ENCODE measurements at regions not wholly inside any gene's neighbourhood (a gene's known extent, or its start where the extent isn't known, plus 50 kb on each side); places are given as distances from the start of the nearest gene placed in this dataset.

DNA sequence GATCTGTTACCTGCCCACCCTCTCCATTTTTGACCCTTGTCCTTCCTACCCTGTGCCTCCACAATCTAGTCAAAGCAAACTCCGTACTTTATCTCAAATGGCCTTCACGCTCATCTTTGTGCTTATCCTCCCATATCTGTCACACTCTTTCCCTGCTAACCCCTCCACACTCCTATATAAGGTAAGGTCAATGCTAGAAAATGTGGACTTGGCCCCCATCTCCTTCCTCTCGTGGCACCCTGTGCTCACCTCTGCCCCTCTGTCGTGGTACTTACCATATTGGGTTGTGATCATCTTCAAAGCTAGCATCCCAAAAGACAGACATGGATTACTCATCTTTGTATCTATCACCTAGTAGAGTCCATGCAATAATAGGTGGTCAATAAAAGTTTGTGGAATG, 127.6 kb upstream of the FOXQ1 start:
- Histone ChIP-seq H3K27ac (no peak overlapping the region), H3K4me3 (ENCODE audit: low read depth, low read length) (no peak overlapping the region), H3K36me3 (replicated peaks) (no peaks in the 10 kb centered on the region), H3K27me3 (replicated peaks) (no peaks in the 10 kb centered on the region)
- no peak for TF ChIP-seq CTCF (IDR thresholded peaks at IDR 0.05; ENCODE audit: low read depth, low read length, missing control alignments)
- in situ Hi-C loops (cut with HindIII; ENCODE audit: low pct_ligation_motif_present, low sequenced_read_pairs), result no loop called here
- no peak for DNase-seq

DNA sequence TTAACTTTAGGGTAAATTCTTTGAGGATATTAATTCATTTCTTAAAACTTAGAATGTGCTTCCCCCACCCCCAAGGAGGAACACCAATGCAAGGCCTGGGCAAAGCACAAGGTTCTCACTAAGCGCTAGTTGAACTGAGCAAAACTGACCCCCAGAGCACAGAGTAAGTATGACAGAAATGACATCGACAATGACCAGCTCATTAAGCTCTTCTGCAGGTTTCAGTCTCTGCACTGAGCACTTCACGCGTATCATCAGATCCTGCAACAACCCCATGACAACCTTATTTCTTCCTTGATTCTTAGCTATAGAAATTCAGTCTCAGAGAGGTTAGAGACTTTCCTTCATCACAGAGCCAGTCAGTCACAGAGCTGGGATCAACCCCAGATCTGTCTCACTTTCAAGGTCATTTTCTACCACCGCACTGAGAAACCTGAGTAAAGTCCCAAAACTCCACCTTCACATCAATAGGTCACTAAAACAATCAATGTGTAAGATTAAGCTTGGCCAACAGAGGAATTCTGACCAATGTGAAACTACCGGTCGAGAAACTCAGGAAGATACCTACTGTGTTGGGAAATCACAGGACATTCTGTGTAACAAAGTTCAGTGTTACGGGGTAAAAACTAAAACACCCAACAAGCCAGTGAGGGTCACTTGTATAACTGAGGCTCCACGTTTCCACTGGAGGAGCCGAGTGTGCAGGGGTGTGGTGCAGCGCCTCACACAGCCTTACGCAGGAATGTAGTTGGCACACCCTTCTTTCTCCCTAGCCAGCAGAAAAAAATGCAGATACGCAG, 129.0 kb upstream of the FOXQ1 start:
- DNase-seq, result no peak
- in situ Hi-C loops (cut with HindIII; ENCODE audit: low pct_ligation_motif_present, low sequenced_read_pairs), result no loop called here
- no peak overlapping the region for H3K27ac ChIP-seq

DNA sequence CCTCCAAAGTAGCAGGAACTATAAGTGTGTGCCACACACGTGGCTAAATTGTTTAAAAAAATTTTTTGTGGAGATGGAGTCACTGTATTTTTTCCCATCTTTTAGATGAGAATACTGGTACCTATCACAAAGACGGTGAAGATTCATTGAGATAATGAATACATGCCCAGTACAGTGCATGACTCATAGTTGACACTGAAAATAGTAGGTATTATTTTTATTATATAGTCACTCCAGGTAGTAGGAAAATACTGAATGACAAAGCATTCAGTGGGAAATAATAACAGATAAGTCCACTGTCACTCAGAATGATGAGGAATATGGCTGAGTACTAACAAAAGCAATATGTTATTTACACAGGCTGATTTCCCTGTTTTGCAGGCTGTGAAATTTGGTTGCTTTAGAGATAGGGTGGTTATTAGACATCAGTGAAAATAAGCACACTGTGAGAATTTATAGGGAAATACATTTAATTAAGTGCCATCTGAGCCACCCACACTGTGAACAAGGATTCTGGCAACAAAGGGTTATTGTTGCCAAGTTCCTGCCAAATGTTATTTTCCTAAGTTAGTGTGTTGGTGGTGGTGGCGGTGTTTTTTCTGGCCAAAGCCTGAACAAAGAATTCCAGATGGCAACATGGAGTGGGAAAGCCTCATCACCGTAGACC, 129.8 kb upstream of the FOXQ1 start:
- Histone ChIP-seq H3K27ac (no peak overlapping the region), H3K36me3 (replicated peaks) (no peaks in the 10 kb centered on the region), H3K4me3 (ENCODE audit: low read depth, low read length) (no peak overlapping the region), H3K27me3 (replicated peaks) (no peaks in the 10 kb centered on the region)
- TF ChIP-seq CTCF (IDR thresholded peaks at IDR 0.05; ENCODE audit: low read depth, low read length, missing control alignments), result no peak
- in situ Hi-C loops (cut with HindIII; ENCODE audit: low pct_ligation_motif_present, low sequenced_read_pairs), result no loop called here
- DNase-seq, result no peak

More for the DNA sequence above, 129.0 kb upstream of the FOXQ1 start:
- Histone ChIP-seq H3K36me3 (replicated peaks) (no peaks in the 10 kb centered on the region), H3K27me3 (replicated peaks) (no peaks in the 10 kb centered on the region), H3K4me3 (ENCODE audit: low read depth, low read length) (no peak overlapping the region)
- TF ChIP-seq CTCF (IDR thresholded peaks at IDR 0.05; ENCODE audit: low read depth, low read length, missing control alignments), result no peak

GRCh38 chr6:1179571-1180459, 132.1 kb upstream of the FOXQ1 start:
- H3K4me3 ChIP-seq (ENCODE audit: low read depth, low read length), result no peak overlapping the region
- H3K27ac ChIP-seq, result no peak overlapping the region
- no peak for DNase-seq
- no peaks in the 10 kb centered on the region for H3K27me3 ChIP-seq (replicated peaks)
- in situ Hi-C loops (cut with HindIII; ENCODE audit: low pct_ligation_motif_present, low sequenced_read_pairs), result no loop called here
- TF ChIP-seq CTCF (IDR thresholded peaks at IDR 0.05; ENCODE audit: low read depth, low read length, missing control alignments), result no peak
- H3K36me3 ChIP-seq (replicated peaks), result no peaks in the 10 kb centered on the region

- in situ Hi-C loops (cut with HindIII; ENCODE audit: low pct_ligation_motif_present, low sequenced_read_pairs), result no loop called here
- no peak overlapping the region for H3K4me3 ChIP-seq (ENCODE audit: low read depth, low read length)
- H3K27ac ChIP-seq, result no peak overlapping the region
- no peak for DNase-seq
- TF ChIP-seq CTCF (IDR thresholded peaks at IDR 0.05; ENCODE audit: low read depth, low read length, missing control alignments), result no peak
- no peaks in the 10 kb centered on the region for H3K27me3 ChIP-seq (replicated peaks)
- no peaks in the 10 kb centered on the region for H3K36me3 ChIP-seq (replicated peaks)
These were observed 133.3 kb upstream of the FOXQ1 start for GRCh38 chr6:1178590-1178989.
